ENCODE measurements at regions not wholly inside any gene's neighbourhood (a gene's known extent, or its start where the extent isn't known, plus 50 kb on each side); places are given as distances from the start of the nearest gene placed in this dataset.
A peak's percentile ranks its signal among the peaks of the same experiment; 100 is the strongest.
"Not testable (repeated sequence)": the region's sequence is repeated elsewhere in the genome, so short reads cannot be mapped to it uniquely, and the experiment has no call there.

DNA sequence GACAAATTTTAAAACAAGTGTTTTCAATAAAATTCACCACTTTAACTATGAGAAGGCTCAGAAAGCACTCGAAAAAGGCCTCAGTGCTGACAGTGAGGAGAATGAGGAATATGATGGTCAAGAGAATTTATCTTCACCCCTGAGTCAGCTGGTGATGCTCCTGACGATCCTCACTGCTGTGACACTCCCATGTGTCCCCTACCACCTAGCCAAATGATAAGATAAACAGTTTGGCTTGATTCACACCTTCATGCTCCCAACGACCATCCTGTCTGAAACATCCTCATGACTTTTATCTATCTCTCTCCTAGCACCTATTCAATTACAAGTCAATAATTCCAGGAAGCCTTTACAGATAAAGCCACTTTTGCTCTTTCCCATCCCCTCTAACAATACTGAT lies 66.0 kb upstream of the PDPR start:
- H3K4me3 ChIP-seq (ENCODE audit: low read depth, low read length); H3K4me1 ChIP-seq (ENCODE audit: control insufficient read depth, insufficient read depth, low read length); H3K9me3 ChIP-seq (ENCODE audit: control insufficient read depth, insufficient read depth, low read depth, low read length); H3K36me3 ChIP-seq (ENCODE audit: control insufficient read depth in 2 of 2, insufficient read depth in 1 of 2, low read length in 2 of 2); POLR2A ChIA-PET; H3K27ac ChIP-seq (ENCODE audit: extremely low read depth, low read depth, low read length): not testable (repeated sequence)
- CTCF ChIA-PET, result interaction anchor here (0.6 kb wide), 1 partner anchor 269 kb away, joined by 3 read pairs; no protein-coding TSS in a partner anchor

- POLR2A ChIA-PET; H3K9me3 ChIP-seq (ENCODE audit: control insufficient read depth, insufficient read depth, low read depth, low read length); H3K36me3 ChIP-seq (ENCODE audit: control insufficient read depth in 2 of 2, insufficient read depth in 1 of 2, low read length in 2 of 2); H3K4me1 ChIP-seq (ENCODE audit: control insufficient read depth, insufficient read depth, low read length); H3K4me3 ChIP-seq (ENCODE audit: low read depth, low read length); CTCF ChIA-PET; H3K27ac ChIP-seq (ENCODE audit: extremely low read depth, low read depth, low read length): not testable (repeated sequence)
These were observed 56.1 kb upstream of the PDPR start for GRCh38 chr16:70058056-70058455.

DNA sequence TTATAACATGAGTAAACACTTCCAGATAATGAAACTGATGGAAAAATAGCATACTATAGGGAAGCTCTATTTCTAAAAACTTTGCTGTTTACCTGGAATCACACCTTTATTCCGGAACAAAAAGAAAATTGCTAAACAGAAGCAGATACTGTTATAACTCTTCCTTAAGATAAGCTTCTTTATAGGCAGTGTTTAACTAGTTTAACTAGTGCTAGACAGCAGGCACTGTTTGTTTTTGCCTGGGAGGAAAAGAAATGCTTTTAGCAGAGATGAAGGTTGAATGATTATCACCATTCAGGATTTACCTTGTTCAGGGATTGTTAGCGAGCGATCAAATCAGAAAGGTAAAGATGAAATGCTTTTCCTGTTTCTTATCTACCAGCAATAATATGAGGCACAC lies 54.7 kb upstream of the PDPR start:
- CTCF ChIA-PET, result not testable (repeated sequence)

GRCh38 chr16:70060521-70061027 lies 53.6 kb upstream of the PDPR start:
- CTCF ChIA-PET, result interaction anchor here (0.6 kb wide), 1 partner anchor 306 kb away, joined by 3 read pairs; the partner anchor contains the start of gene NOB1
- H3K27ac ChIP-seq (ENCODE audit: extremely low read depth, low read depth, low read length); POLR2A ChIA-PET; H3K9me3 ChIP-seq (ENCODE audit: control insufficient read depth, insufficient read depth, low read depth, low read length); H3K36me3 ChIP-seq (ENCODE audit: control insufficient read depth in 2 of 2, insufficient read depth in 1 of 2, low read length in 2 of 2); H3K4me3 ChIP-seq (ENCODE audit: low read depth, low read length); H3K4me1 ChIP-seq (ENCODE audit: control insufficient read depth, insufficient read depth, low read length): not testable (repeated sequence)

More for the DNA sequence above, 54.7 kb upstream of the PDPR start:
- H3K27ac ChIP-seq (ENCODE audit: extremely low read depth, low read depth, low read length); POLR2A ChIA-PET; H3K4me1 ChIP-seq (ENCODE audit: control insufficient read depth, insufficient read depth, low read length); H3K4me3 ChIP-seq (ENCODE audit: low read depth, low read length); H3K9me3 ChIP-seq (ENCODE audit: control insufficient read depth, insufficient read depth, low read depth, low read length); H3K36me3 ChIP-seq (ENCODE audit: control insufficient read depth in 2 of 2, insufficient read depth in 1 of 2, low read length in 2 of 2): not testable (repeated sequence)

GRCh38 chr16:70061671-70062218 lies 52.4 kb upstream of the PDPR start:
- CTCF ChIA-PET; H3K4me3 ChIP-seq (ENCODE audit: low read depth, low read length); POLR2A ChIA-PET; H3K4me1 ChIP-seq (ENCODE audit: control insufficient read depth, insufficient read depth, low read length); H3K27ac ChIP-seq (ENCODE audit: extremely low read depth, low read depth, low read length); H3K9me3 ChIP-seq (ENCODE audit: control insufficient read depth, insufficient read depth, low read depth, low read length); H3K36me3 ChIP-seq (ENCODE audit: control insufficient read depth in 2 of 2, insufficient read depth in 1 of 2, low read length in 2 of 2): not testable (repeated sequence)

GRCh38 chr16:70062947-70063346 lies 51.2 kb upstream of the PDPR start:
- CTCF ChIA-PET, result not testable (repeated sequence)

More at GRCh38 chr16:70062947-70063346, 51.2 kb upstream of the PDPR start:
- H3K36me3 ChIP-seq (ENCODE audit: control insufficient read depth in 2 of 2, insufficient read depth in 1 of 2, low read length in 2 of 2); H3K9me3 ChIP-seq (ENCODE audit: control insufficient read depth, insufficient read depth, low read depth, low read length); H3K4me1 ChIP-seq (ENCODE audit: control insufficient read depth, insufficient read depth, low read length); POLR2A ChIA-PET; H3K27ac ChIP-seq (ENCODE audit: extremely low read depth, low read depth, low read length); H3K4me3 ChIP-seq (ENCODE audit: low read depth, low read length): not testable (repeated sequence)
- TF ChIP-seq, protein P1, sequence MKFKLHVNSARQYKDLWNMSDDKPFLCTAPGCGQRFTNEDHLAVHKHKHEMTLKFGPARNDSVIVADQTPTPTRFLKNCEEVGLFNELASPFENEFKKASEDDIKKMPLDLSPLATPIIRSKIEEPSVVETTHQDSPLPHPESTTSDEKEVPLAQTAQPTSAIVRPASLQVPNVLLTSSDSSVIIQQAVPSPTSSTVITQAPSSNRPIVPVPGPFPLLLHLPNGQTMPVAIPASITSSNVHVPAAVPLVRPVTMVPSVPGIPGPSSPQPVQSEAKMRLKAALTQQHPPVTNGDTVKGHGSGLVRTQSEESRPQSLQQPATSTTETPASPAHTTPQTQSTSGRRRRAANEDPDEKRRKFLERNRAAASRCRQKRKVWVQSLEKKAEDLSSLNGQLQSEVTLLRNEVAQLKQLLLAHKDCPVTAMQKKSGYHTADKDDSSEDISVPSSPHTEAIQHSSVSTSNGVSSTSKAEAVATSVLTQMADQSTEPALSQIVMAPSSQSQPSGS (tag by site-specific recombination; IDR thresholded peaks at IDR 0.05; ENCODE audit: low read depth), result 0 out of 2 replicates have a peak, but pooled peaks have one; percentile 17
- TF ChIP-seq ZBTB20 (tag by site-specific recombination; IDR thresholded peaks at IDR 0.05), result peak; percentile 57; the same call in 1 of the 2 replicates
- 0 out of 2 replicates have a peak, but pooled peaks have one; percentile 53 for TF ChIP-seq FEZF1 (tag by site-specific recombination; IDR thresholded peaks at IDR 0.05)
